A673 (cell line): ENCODE measurements at regions not wholly inside any gene's neighbourhood (a gene's known extent, or its start where the extent isn't known, plus 50 kb on each side); places are given as distances from the start of the nearest gene placed in this dataset.

Experiments
- EZH2 ChIP-seq: fragments of 200-600 bp; sonication (generic); IDR thresholded peaks from 2 replicates; pipeline ENCODE4 v1.6.1; 2017; ENCODE audit warnings: borderline replicate concordance, low read depth, mild to moderate bottlenecking, mixed read lengths, antibody characterized with exemption, low read length; ENCODE audit not compliant: poor library complexity, severe bottlenecking
- TF ChIP-seq, protein P1 (sequence below): fragments of 300-800, 200-600 bp; sonication (generic); conservative IDR thresholded peaks from 2 replicates; pipeline ENCODE4 v1.5.1; 2017; ENCODE audit warnings: low read depth, mild to moderate bottlenecking, antibody characterized with exemption, low read length, moderate library complexity, mixed read lengths

DNA sequence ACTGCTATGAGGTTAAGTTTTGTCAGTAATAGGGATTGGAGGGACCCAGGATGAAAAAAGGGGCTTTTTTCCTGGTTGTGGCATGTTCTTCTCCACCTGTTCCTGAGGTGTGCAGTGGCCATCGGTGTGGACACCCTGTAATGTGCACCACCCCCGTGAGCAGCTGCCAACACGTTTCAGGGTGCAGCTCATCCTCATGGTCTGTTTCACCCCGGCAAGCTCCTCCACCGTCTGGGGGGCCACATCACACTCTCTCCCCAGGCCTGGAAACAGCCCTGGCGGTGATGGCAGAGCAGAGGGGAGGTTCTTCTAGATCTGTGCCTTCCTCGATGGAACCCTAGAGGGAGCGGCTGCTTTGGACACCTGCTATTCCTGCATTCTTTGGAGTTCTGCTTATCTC is 435.4 kb downstream of the MATN1 start:
- TF ChIP-seq, protein P1, sequence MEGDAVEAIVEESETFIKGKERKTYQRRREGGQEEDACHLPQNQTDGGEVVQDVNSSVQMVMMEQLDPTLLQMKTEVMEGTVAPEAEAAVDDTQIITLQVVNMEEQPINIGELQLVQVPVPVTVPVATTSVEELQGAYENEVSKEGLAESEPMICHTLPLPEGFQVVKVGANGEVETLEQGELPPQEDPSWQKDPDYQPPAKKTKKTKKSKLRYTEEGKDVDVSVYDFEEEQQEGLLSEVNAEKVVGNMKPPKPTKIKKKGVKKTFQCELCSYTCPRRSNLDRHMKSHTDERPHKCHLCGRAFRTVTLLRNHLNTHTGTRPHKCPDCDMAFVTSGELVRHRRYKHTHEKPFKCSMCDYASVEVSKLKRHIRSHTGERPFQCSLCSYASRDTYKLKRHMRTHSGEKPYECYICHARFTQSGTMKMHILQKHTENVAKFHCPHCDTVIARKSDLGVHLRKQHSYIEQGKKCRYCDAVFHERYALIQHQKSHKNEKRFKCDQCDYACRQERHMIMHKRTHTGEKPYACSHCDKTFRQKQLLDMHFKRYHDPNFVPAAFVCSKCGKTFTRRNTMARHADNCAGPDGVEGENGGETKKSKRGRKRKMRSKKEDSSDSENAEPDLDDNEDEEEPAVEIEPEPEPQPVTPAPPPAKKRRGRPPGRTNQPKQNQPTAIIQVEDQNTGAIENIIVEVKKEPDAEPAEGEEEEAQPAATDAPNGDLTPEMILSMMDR = no peak
- TF ChIP-seq EZH2 = no peak
